MV-4-11 (cell line): ENCODE measurements at regions not wholly inside any gene's neighbourhood (a gene's known extent, or its start where the extent isn't known, plus 50 kb on each side); places are given as distances from the start of the nearest gene placed in this dataset.

Source experiments
- DNase-seq: peaks from one replicate; lab custom pipeline; 2025; lab: John Stamatoyannopoulos, UW

- no peak for DNase-seq
Measured at GRCh38 chr5:22988937-22989336, 135.8 kb upstream of the CDH12 start.

GRCh38 chr5:22986281-22986680, 133.1 kb upstream of the CDH12 start:
- no peak for DNase-seq

- DNase-seq = no peak
Measured at GRCh38 chr5:22985446-22985845, 132.3 kb upstream of the CDH12 start.

- no peak for DNase-seq
Measured at GRCh38 chr5:22970956-22971618, 117.9 kb upstream of the CDH12 start.

- no peak for DNase-seq
Measured at GRCh38 chr5:22970491-22970890, 117.3 kb upstream of the CDH12 start.

GRCh38 chr5:22968386-22968785, 115.2 kb upstream of the CDH12 start:
- DNase-seq = no peak

- DNase-seq = no peak
Measured at GRCh38 chr5:22965960-22966359, 112.8 kb upstream of the CDH12 start.

GRCh38 chr5:22964632-22965031, 111.5 kb upstream of the CDH12 start:
- DNase-seq = no peak

GRCh38 chr5:22958462-22959262, 105.5 kb upstream of the CDH12 start:
- no peak for DNase-seq

- DNase-seq = no peak
Measured at GRCh38 chr5:22947921-22948320, 94.8 kb upstream of the CDH12 start.

- no peak for DNase-seq
Measured at GRCh38 chr5:22938362-22938761, 85.2 kb upstream of the CDH12 start.

- DNase-seq = no peak
Measured at GRCh38 chr5:22928821-22929482, 75.8 kb upstream of the CDH12 start.

GRCh38 chr5:22926574-22926973, 73.4 kb upstream of the CDH12 start:
- DNase-seq = no peak

- no peak for DNase-seq
Measured at GRCh38 chr5:22918511-22918910, 65.4 kb upstream of the CDH12 start.

GRCh38 chr5:22916393-22916792, 63.2 kb upstream of the CDH12 start:
- no peak for DNase-seq

GRCh38 chr5:22911019-22911418, 57.9 kb upstream of the CDH12 start:
- no peak for DNase-seq

GRCh38 chr5:22910523-22910922, 57.4 kb upstream of the CDH12 start:
- DNase-seq = no peak

GRCh38 chr5:22908586-22908985, 55.4 kb upstream of the CDH12 start:
- DNase-seq = no peak

GRCh38 chr5:22908129-22908528, 55.0 kb upstream of the CDH12 start:
- no peak for DNase-seq
